K562 (cell line): ENCODE measurements at regions not wholly inside any gene's neighbourhood (a gene's known extent, or its start where the extent isn't known, plus 50 kb on each side); places are given as distances from the start of the nearest gene placed in this dataset.

ENCODE experiments used
- ATAC-seq: fragments of 200-7000 bp; cut with Tn5 transposase; 3 replicates; pipeline ENCODE4 v1.9.1; 2020; ENCODE audit warnings: moderate library complexity
- BruUV-seq: library from RNA; stranded (reverse); fragments of 400-500 nt; replicated peaks from 2 replicates; lab custom pipeline; 2021; lab: Mats Ljungman, UMichigan
- CTCF ChIA-PET: fragments of 300-600 bp; formaldehyde crosslinking; extraction: SDS; loops from one replicate; lab custom pipeline; 2021; ENCODE audit warnings: low intra/inter-chr PET ratio; lab: Yijun Ruan, JAX
- POLR2A ChIA-PET: fragments of 300-600, 350-650 bp; sonication (Branson Sonifier 250); formaldehyde crosslinking; extraction: SDS; loops from one replicate; lab custom pipeline; 2021; ENCODE audit warnings: antibody characterized with exemption, inconsistent platforms; lab: Yijun Ruan, JAX
- DNase-seq, 4 experiments: peaks; one replicate each; pipeline versions ENCODE4 v3.0.0 to v3.0.0-alpha.2; 2011 to 2018; ENCODE audit warnings: low spot score in 3 of 4, mixed read lengths in 3 of 4; ENCODE audit errors: extremely low read depth in 1 of 4
- FAIRE-seq: peaks from 2 replicates; lab custom pipeline; 2011; peaks lifted over from hg19 to GRCh38; lab: Jason Lieb, UNC
- H2AFZ ChIP-seq: 2 replicates; pipeline ENCODE4 v1.6.0; 2011; ENCODE audit warnings: low read depth, low read length, control low read depth, inconsistent platforms
- H3K27ac ChIP-seq: fragments of 200-600 bp; 3 replicates; pipeline ENCODE4 v1.8.0; 2011; ENCODE audit warnings: low read depth, mild to moderate bottlenecking, control low read depth, inconsistent platforms, low read length, moderate library complexity, mixed read lengths; ENCODE audit errors: extremely low read depth
- H3K27me3 ChIP-seq, 2 experiments: fragments of 300-600 bp in 1 of 2; 2 replicates in 1 of 2; 3 replicates in 1 of 2; pipeline versions ENCODE4 v1.6.0 to v1.8.0; 2011; ENCODE audit warnings: inconsistent platforms in 2 of 2, low read length in 2 of 2, mild to moderate bottlenecking in 1 of 2, mixed read lengths in 1 of 2, moderate library complexity in 1 of 2; ENCODE audit not compliant: control insufficient read depth in 2 of 2, insufficient read depth in 2 of 2
- H3K36me3 ChIP-seq: fragments of 300-600 bp; 3 replicates; pipeline ENCODE4 v1.8.0; 2011; ENCODE audit warnings: mild to moderate bottlenecking, low read length, inconsistent platforms; ENCODE audit not compliant: control insufficient read depth, insufficient read depth
- H3K4me1 ChIP-seq, 2 experiments: fragments of 200-600 bp in 1 of 2; replicated peaks in 1 of 2; 2 replicates in 1 of 2; 3 replicates in 1 of 2; pipeline versions ENCODE4 v1.5.1 to v1.8.0; 2011; ENCODE audit warnings: inconsistent platforms in 2 of 2, low read length in 2 of 2, mild to moderate bottlenecking in 1 of 2, mixed read lengths in 1 of 2, moderate library complexity in 1 of 2; ENCODE audit not compliant: control insufficient read depth in 2 of 2, insufficient read depth in 2 of 2
- H3K4me2 ChIP-seq: 2 replicates; pipeline ENCODE4 v1.6.1; 2011; ENCODE audit warnings: low read length, control low read depth, inconsistent platforms, mixed read lengths; ENCODE audit not compliant: insufficient read depth
- H3K4me3 ChIP-seq: fragments of 200-600 bp; sonication (generic), shearing (Covaris generic); 2 replicates; pipeline ENCODE4 v1.5.1; 2016; ENCODE audit warnings: control low read depth, inconsistent platforms
- H3K79me2 ChIP-seq: fragments of 200-600 bp; 3 replicates; pipeline ENCODE4 v1.8.0; 2011; ENCODE audit warnings: low read length, inconsistent platforms; ENCODE audit not compliant: control insufficient read depth, insufficient read depth
- H3K9ac ChIP-seq, 2 experiments: 2 replicates each; pipeline versions ENCODE4 v1.6.0 to v1.6.1; 2011; ENCODE audit warnings: low read depth in 2 of 2, low read length in 2 of 2, control low read depth in 1 of 2, inconsistent platforms in 1 of 2, mild to moderate bottlenecking in 1 of 2, mixed read lengths in 1 of 2; ENCODE audit not compliant: insufficient read depth in 1 of 2
- H3K9me1 ChIP-seq: one replicate; pipeline ENCODE4 v1.6.0; 2011; ENCODE audit warnings: inconsistent platforms, mild to moderate bottlenecking, low read length, moderate library complexity; ENCODE audit not compliant: control insufficient read depth, insufficient read depth
- H3K9me3 ChIP-seq: replicated peaks from 2 replicates; pipeline ENCODE4 v1.5.1; 2011; ENCODE audit warnings: low read depth, low read length, inconsistent platforms; ENCODE audit not compliant: control insufficient read depth, insufficient read depth
- H4K20me1 ChIP-seq: replicated peaks from 2 replicates; pipeline ENCODE4 v1.6.1; 2011; ENCODE audit warnings: low read length, inconsistent platforms, mixed read lengths; ENCODE audit not compliant: control insufficient read depth, insufficient read depth
- ASH1L ChIP-seq: fragments of 450-650 bp; IDR thresholded peaks from 2 replicates; pipeline ENCODE4 v1.6.1; 2018; ENCODE audit warnings: borderline replicate concordance, mild to moderate bottlenecking, low read depth; ENCODE audit not compliant: partially characterized antibody
- BHLHE40 ChIP-seq: IDR thresholded peaks from 2 replicates; pipeline ENCODE4 v1.6.1; 2011; ENCODE audit warnings: low read length, improper control_type of control experiment
- CSDE1 ChIP-seq, 2 experiments: fragments of 450-650 bp; IDR thresholded peaks; 2 replicates each; pipeline ENCODE4 v1.6.1; 2016; ENCODE audit warnings: mild to moderate bottlenecking in 1 of 2
- FOXK1 ChIP-seq: sonication (generic); formaldehyde crosslinking; IDR thresholded peaks from 2 replicates; pipeline ENCODE4 v1.8.0; 2022; ENCODE audit warnings: missing genetic modification reagents, mild to moderate bottlenecking, borderline replicate concordance
- HNRNPLL ChIP-seq: fragments of 200-400 bp; formaldehyde crosslinking; IDR thresholded peaks from 2 replicates; pipeline ENCODE4 v1.6.1; 2017; ENCODE audit warnings: low read length, low read depth, mild to moderate bottlenecking; ENCODE audit not compliant: poor library complexity, severe bottlenecking
- KAT2B ChIP-seq: IDR thresholded peaks from one replicate; pipeline ENCODE4 v1.6.1; 2012; ENCODE audit warnings: low read depth, mild to moderate bottlenecking, control low read depth, inconsistent platforms, low read length, moderate library complexity
- KDM2B ChIP-seq: fragments of 250-450 bp; sonication (Bioruptor Pico); IDR thresholded peaks from 2 replicates; pipeline ENCODE4 v1.8.0; 2021; ENCODE audit warnings: mild to moderate bottlenecking, moderate library complexity
- POU5F1 ChIP-seq: fragments of 150-350 bp; IDR thresholded peaks from 2 replicates; pipeline ENCODE4 v1.6.1; 2014; ENCODE audit warnings: borderline replicate concordance, low read length, low read depth, mild to moderate bottlenecking; ENCODE audit not compliant: partially characterized antibody
- PTRF ChIP-seq: fragments of 450-650 bp; IDR thresholded peaks from 2 replicates; pipeline ENCODE4 v1.6.1; 2016; ENCODE audit warnings: mild to moderate bottlenecking, missing genetic modification characterization, missing compliant biosample characterization
- PYGO2 ChIP-seq: fragments of 450-650 bp; IDR thresholded peaks from 2 replicates; pipeline ENCODE4 v1.6.1; 2016; ENCODE audit warnings: mild to moderate bottlenecking, missing genetic modification characterization, moderate library complexity, missing compliant biosample characterization
- RBBP5 ChIP-seq: fragments of 200-600 bp; sonication (generic); IDR thresholded peaks from 2 replicates; pipeline ENCODE4 v1.6.1; 2012; ENCODE audit warnings: borderline replicate concordance, mild to moderate bottlenecking, low read length, control low read depth, inconsistent platforms; ENCODE audit not compliant: insufficient read depth, poor library complexity, severe bottlenecking
- RBM22 ChIP-seq: fragments of 200-400 bp; formaldehyde crosslinking; IDR thresholded peaks from 2 replicates; pipeline ENCODE4 v1.6.1; 2018; ENCODE audit warnings: low read length, low read depth; ENCODE audit not compliant: poor library complexity, severe bottlenecking
- RNF2 ChIP-seq: sonication (generic); IDR thresholded peaks from 2 replicates; pipeline ENCODE4 v1.6.1; 2016
- ZFP30 ChIP-seq: fragments of 250-450 bp; sonication (Bioruptor Pico); IDR thresholded peaks from 2 replicates; pipeline ENCODE4 v1.8.0; 2022; ENCODE audit warnings: moderate library complexity, mild to moderate bottlenecking, inconsistent platforms, borderline replicate concordance
- ZNF311 ChIP-seq: fragments of 250-450 bp; sonication (Bioruptor Pico); IDR thresholded peaks from 2 replicates; pipeline ENCODE4 v1.4.0; 2020; ENCODE audit warnings: mild to moderate bottlenecking, moderate library complexity
- ZNF41 ChIP-seq: fragments of 250-450 bp; sonication (Bioruptor Pico); conservative IDR thresholded peaks from 2 replicates; pipeline ENCODE4 v1.4.0; 2020; ENCODE audit warnings: mild to moderate bottlenecking
- WGBS: fragments of 100-300 bp; shearing (Covaris generic); methylation state at CpG from one replicate; pipeline ENCODE4 v1.1.6; 2016; ENCODE audit warnings: low coverage, mixed read lengths; ENCODE audit not compliant: insufficient coverage; ENCODE audit errors: missing lambda C conversion rate; 5-methylcytosine and 5-hydroxymethylcytosine counted together
- in situ Hi-C: fragments of 300-500 bp; cut with MboI; formaldehyde crosslinking; loops from 4 replicates; pipeline ENCODE4 v1.15.0; 2018; ENCODE audit warnings: inconsistent platforms, mixed read lengths
- intact Hi-C: fragments of 100-400 bp; cut with micrococcal nuclease; formaldehyde crosslinking; loops from 2 replicates; pipeline ENCODE4 v1.14.2; 2022
- TF ChIP-seq, protein P1 (sequence below): fragments of 450-650 bp; IDR thresholded peaks from 2 replicates; pipeline ENCODE4 v1.6.1; 2016; ENCODE audit warnings: borderline replicate concordance
- TF ChIP-seq, protein P2 (sequence below): fragments of 250-450 bp; sonication (Bioruptor Pico); IDR thresholded peaks from 2 replicates; pipeline ENCODE4 v1.8.0; 2022; ENCODE audit warnings: moderate library complexity, mild to moderate bottlenecking, inconsistent platforms

DNA sequence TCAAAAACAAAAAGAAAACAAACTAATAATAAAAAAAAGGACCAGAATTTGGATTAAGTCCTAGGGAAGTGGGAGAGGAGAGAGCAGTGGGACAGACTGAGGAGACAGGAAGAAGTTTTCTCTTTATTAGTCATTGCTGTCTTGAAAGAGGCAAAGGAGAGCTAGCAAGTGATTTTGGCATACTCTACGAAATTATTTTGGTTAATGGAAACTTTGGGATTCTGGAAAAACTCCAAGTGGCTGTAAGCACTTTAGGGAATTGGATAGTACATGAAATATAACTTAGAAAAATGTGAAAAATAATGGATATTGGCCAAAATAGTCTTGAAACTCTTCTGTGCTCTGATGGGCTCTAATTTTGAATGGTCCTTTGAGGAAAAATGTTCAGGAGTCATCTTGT, 1641.8 kb upstream of the WWC1 start:
- FAIRE-seq (no peak), DNase-seq (no peak), ATAC-seq (no peak)
- ChIA-PET POLR2A (no interaction called here), CTCF (no interaction called here)
- intact Hi-C loops = no loop called here
- in situ Hi-C loops = no loop called here
- no peak overlapping the region for H3K27ac ChIP-seq
- no peaks in the 10 kb centered on the region for H3K9me1 ChIP-seq
- no peaks in the 10 kb centered on the region for H3K9me3 ChIP-seq
- no peaks in the 10 kb centered on the region for H3K27me3 ChIP-seq
- no peak overlapping the region for H3K9ac ChIP-seq
- no peak overlapping the region for H3K4me3 ChIP-seq
- no peak overlapping the region for H2AFZ ChIP-seq
- no TSS peak for BruUV-seq
- H3K36me3 ChIP-seq = no peaks in the 10 kb centered on the region
- H3K79me2 ChIP-seq = no peaks in the 10 kb centered on the region
- no peaks in the 10 kb centered on the region for H4K20me1 ChIP-seq
- WGBS = 0% methylated on average over 1 of the region's 1 CpG
- TF ChIP-seq, protein P1, sequence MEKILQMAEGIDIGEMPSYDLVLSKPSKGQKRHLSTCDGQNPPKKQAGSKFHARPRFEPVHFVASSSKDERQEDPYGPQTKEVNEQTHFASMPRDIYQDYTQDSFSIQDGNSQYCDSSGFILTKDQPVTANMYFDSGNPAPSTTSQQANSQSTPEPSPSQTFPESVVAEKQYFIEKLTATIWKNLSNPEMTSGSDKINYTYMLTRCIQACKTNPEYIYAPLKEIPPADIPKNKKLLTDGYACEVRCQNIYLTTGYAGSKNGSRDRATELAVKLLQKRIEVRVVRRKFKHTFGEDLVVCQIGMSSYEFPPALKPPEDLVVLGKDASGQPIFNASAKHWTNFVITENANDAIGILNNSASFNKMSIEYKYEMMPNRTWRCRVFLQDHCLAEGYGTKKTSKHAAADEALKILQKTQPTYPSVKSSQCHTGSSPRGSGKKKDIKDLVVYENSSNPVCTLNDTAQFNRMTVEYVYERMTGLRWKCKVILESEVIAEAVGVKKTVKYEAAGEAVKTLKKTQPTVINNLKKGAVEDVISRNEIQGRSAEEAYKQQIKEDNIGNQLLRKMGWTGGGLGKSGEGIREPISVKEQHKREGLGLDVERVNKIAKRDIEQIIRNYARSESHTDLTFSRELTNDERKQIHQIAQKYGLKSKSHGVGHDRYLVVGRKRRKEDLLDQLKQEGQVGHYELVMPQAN = no peak
- no peak for TF ChIP-seq CSDE1 (IDR thresholded peaks at IDR 0.05)
- no peak for TF ChIP-seq KAT2B
- TF ChIP-seq RBBP5 = no peak
- no peak for TF ChIP-seq ZFP30
- TF ChIP-seq FOXK1 = no peak
- no peak for TF ChIP-seq PYGO2 (tag)
- no peak for TF ChIP-seq POU5F1
- TF ChIP-seq KDM2B (CRISPR knock-in tag) = no peak
- TF ChIP-seq BHLHE40 = no peak
- TF ChIP-seq RNF2 = no peak
- no peak for TF ChIP-seq PTRF (tag)
- TF ChIP-seq ZNF311 (CRISPR knock-in tag) = no peak
- TF ChIP-seq ZNF41 (CRISPR knock-in tag) = no peak
- TF ChIP-seq ASH1L = no peak
- TF ChIP-seq, protein P2, sequence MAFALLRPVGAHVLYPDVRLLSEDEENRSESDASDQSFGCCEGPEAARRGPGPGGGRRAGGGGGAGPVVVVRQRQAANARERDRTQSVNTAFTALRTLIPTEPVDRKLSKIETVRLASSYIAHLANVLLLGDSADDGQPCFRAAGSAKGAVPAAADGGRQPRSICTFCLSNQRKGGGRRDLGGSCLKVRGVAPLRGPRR (CRISPR knock-in tag) = no peak
- no peak for TF ChIP-seq HNRNPLL
- no peak for TF ChIP-seq RBM22
- H3K4me2 ChIP-seq = no peak overlapping the region
- H3K4me1 ChIP-seq = no peaks in the 10 kb centered on the region
